Small intestine (tissue), 7 donors: ENCODE measurements at regions not wholly inside any gene's neighbourhood (a gene's known extent, or its start where the extent isn't known, plus 50 kb on each side); places are given as distances from the start of the nearest gene placed in this dataset.
A peak's percentile ranks its signal among the peaks of the same experiment; 100 is the strongest.

Experiments used
- DNase-seq, 2 donors: peaks; one replicate each; pipeline versions ENCODE4 v3.0.0 to v3.0.0-alpha.2; 2013
- FAIRE-seq: peaks from 2 replicates; lab custom pipeline; 2012; peaks lifted over from hg19 to GRCh38; lab: Jason Lieb, UNC
- H3K27ac ChIP-seq, 3 donors: one replicate each; pipeline ENCODE4 v1.5.1; 2013; ENCODE audit warnings: low read length in 2 of 3, mild to moderate bottlenecking in 2 of 3, control low read depth in 1 of 3, inconsistent platforms in 1 of 3, low read depth in 1 of 3, moderate library complexity in 1 of 3
- H3K27me3 ChIP-seq, 3 donors: one replicate each; pipeline ENCODE4 v1.6.1; 2013; ENCODE audit warnings: low read length in 3 of 3, inconsistent platforms in 1 of 3; ENCODE audit not compliant: control insufficient read depth in 3 of 3, insufficient read depth in 3 of 3
- H3K36me3 ChIP-seq, 3 donors: one replicate each; pipeline ENCODE4 v1.6.1; 2013; ENCODE audit warnings: low read length in 3 of 3, inconsistent platforms in 1 of 3, low read depth in 1 of 3, mild to moderate bottlenecking in 1 of 3, moderate library complexity in 1 of 3; ENCODE audit not compliant: control insufficient read depth in 3 of 3, insufficient read depth in 2 of 3
- H3K4me1 ChIP-seq, 3 donors: one replicate each; pipeline ENCODE4 v1.6.1; 2013; ENCODE audit warnings: low read length in 2 of 3, inconsistent platforms in 1 of 3, low read depth in 1 of 3, mild to moderate bottlenecking in 1 of 3, moderate library complexity in 1 of 3; ENCODE audit not compliant: control insufficient read depth in 3 of 3, insufficient read depth in 2 of 3
- H3K4me3 ChIP-seq, 3 donors: one replicate each; pipeline ENCODE4 v1.5.1; 2013; ENCODE audit warnings: low read length in 3 of 3, control low read depth in 1 of 3, inconsistent platforms in 1 of 3, low read depth in 1 of 3, mild to moderate bottlenecking in 1 of 3, moderate library complexity in 1 of 3
- H3K9me3 ChIP-seq, 2 donors: one replicate each; pipeline ENCODE4 v1.6.1; 2013; ENCODE audit warnings: low read depth in 1 of 2, low read length in 1 of 2; ENCODE audit not compliant: control insufficient read depth in 2 of 2, insufficient read depth in 1 of 2
- WGBS, 3 donors: extraction: QIAGEN DNeasy Blood & Tissue Kit; methylation state at CpG; one replicate each; pipeline ENCODE4 v1.1.7; 2013; 5-methylcytosine and 5-hydroxymethylcytosine counted together
- donor health status: healthy with polysubstance abuse.
- donor health status: control.
- donor health status: control.
- donor health status: Bipolar disorder and iron deficiency.
- donor health status: healthy.

DNA sequence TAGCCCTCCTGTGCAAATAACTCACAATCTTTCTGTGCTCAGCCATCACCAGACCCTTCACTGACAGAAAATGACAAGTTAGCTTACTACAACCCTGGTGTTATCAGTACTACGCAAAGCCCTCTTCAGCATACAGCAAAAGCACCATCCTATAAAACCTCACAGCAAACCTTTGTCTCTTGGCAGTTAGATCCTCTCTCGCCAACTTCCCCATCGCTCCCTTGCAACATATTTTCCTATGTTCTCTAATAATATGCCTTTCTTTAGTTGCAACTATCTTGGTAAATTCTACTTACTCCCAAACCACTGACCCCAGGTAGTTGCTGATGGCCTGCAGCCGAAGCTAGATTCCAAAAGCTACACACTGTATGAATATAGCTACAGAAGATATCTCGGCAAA, 856.9 kb upstream of the FRG1 start:
- FAIRE-seq, result no peak
- 75 to 83% (median 80%) methylated on average over 5 of the region's 5 CpGs for WGBS, 3 donors

DNA sequence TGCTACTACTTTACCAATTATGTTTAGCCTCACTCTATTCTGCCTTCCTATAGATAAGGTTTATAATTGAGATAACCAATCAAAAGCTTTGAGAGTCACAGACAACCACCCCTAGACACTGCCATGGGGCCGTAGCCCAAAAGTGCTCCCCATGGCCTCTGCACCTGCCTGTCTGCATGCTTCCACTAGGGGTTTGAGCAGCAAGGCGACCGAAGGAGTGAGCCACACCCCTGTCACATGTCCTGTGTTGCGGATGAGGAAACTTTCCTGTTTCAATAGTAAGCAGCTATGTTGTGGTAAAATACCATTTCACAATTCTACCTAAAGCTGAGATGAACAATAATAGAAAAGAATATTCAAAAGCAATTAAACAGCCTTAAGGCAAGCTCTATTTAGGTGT, 856.0 kb upstream of the FRG1 start:
- Histone ChIP-seq H3K27ac (no peak overlapping the region), H3K36me3 (no peaks in the 10 kb centered on the region), H3K4me3 (no peak overlapping the region), H3K27me3 (no peaks in the 10 kb centered on the region), H3K4me1 (no peaks in the 10 kb centered on the region), H3K9me3 (no peaks in the 10 kb centered on the region)
- WGBS, 3 donors, result 58 to 73% (median 64%) methylated on average over 4 of the region's 4 CpGs
- DNase-seq, result no peak
- no peak for FAIRE-seq

More for the DNA sequence above, 856.9 kb upstream of the FRG1 start:
- H3K4me1 ChIP-seq, result no peaks in the 10 kb centered on the region
- no peak overlapping the region for H3K4me3 ChIP-seq
- no peaks in the 10 kb centered on the region for H3K27me3 ChIP-seq
- no peaks in the 10 kb centered on the region for H3K36me3 ChIP-seq
- H3K9me3 ChIP-seq, result no peaks in the 10 kb centered on the region
- no peak overlapping the region for H3K27ac ChIP-seq
- no peak for DNase-seq

DNA sequence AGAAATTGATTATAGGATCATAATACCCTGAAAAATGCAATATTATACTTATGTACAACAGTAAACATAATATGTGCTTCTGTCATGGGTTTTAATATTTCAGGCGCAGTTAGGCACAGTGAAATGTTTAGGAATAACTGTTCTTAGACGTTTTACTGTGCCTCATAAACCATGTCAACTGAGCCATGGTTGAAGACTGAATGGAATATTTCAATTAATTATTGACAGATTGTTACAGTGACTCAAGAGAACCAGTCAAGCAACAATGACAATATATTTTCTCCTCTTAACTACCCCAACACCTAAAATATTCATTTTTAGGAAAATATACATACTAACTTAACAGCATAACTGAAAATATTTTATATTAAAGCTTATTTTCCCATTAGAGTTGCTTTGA, 852.7 kb upstream of the FRG1 start:
- no peaks in the 10 kb centered on the region for H3K36me3 ChIP-seq
- no peak overlapping the region for H3K4me3 ChIP-seq
- WGBS, 3 donors, result 58 to 66% (median 59%) methylated on average over 2 of the region's 2 CpGs
- no peak overlapping the region for H3K27ac ChIP-seq
- no peaks in the 10 kb centered on the region for H3K9me3 ChIP-seq
- H3K4me1 ChIP-seq, result no peaks in the 10 kb centered on the region
- DNase-seq (no peak), FAIRE-seq (no peak)
- no peaks in the 10 kb centered on the region for H3K27me3 ChIP-seq

DNA sequence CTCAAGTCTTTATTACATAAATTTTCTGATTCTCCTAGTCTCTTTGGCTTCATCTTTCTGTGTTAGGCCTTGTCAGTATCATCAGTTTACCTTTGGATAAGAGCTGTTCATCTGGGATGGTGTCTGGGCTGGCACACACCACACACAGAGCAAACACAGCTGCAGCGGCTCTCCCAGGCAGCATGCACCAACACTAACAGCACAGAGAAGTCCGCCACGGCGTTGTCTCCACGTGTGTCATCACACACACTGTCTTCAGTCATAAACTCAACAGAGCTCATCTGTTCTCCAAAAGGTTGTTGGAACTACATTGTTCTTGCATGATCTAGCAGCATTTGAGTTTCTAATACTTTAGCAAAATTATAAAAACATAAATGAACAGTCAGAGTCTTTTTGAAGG, 851.9 kb upstream of the FRG1 start:
- 54 to 65% (median 60%) methylated on average over 5 of the region's 5 CpGs for WGBS, 3 donors
- H3K4me3 ChIP-seq, result no peak overlapping the region
- H3K36me3 ChIP-seq, result no peaks in the 10 kb centered on the region
- no peaks in the 10 kb centered on the region for H3K4me1 ChIP-seq
- no peaks in the 10 kb centered on the region for H3K27me3 ChIP-seq
- no peak for FAIRE-seq
- no peaks in the 10 kb centered on the region for H3K9me3 ChIP-seq
- H3K27ac ChIP-seq, result no peak overlapping the region
- DNase-seq, result no peak

DNA sequence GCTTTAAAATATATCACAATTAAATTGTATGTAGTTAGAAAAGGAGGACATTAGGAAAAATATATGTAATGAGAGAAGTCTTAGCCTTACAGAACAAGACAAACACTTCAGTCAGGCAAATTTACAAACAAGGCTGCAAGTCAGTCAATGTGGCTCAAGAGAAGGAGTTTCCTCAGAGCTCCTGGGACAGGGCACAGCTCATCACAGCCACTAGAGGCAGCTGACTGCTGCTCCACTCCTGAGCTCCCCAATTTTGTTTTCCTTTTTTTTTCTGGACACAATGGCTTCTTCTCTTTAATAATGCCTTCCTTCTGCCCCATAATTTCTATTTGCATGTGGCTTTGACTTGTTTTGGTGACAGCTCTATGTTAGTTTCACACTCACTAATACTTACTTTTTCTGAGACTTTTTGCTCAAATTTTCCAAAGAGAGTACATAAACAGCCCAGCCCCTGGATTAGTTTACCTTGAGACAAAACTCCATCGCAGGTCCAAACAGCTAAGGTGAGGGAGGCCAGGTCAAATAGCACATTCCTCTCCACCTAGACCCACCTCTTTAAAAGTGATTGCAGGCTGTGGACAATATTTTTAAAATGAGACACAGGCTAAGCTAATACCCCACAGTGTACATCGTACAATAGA, 850.4 kb upstream of the FRG1 start:
- no peaks in the 10 kb centered on the region for H3K4me1 ChIP-seq
- no peak overlapping the region for H3K27ac ChIP-seq
- H3K4me3 ChIP-seq, result no peak overlapping the region
- H3K27me3 ChIP-seq, result no peaks in the 10 kb centered on the region
- H3K9me3 ChIP-seq, result no peaks in the 10 kb centered on the region
- DNase-seq (peak in 1 of 2 donors; percentile 4), FAIRE-seq (no peak)
- 63 to 70% (median 65%) methylated on average over 2 of the region's 2 CpGs for WGBS, 3 donors
- no peaks in the 10 kb centered on the region for H3K36me3 ChIP-seq

DNA sequence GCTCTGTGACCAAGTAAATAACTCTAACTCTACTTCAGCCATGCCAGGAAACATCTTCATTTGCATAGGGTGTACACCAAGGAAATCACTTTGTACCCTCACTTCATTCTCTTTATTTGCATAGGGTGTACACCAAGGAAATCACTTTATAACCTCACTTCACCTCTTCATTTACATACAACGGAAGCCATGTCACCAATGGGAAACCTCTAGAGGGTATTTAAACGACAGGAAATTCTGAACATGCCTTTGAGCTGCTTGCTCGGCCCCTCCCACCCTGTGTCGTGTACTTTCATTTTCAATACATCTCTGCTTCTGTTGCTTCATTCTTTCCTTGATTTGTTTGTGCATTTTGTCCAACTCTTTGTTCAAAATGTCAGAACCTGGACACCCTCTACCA, 848.1 kb upstream of the FRG1 start:
- Histone ChIP-seq H3K36me3 (no peaks in the 10 kb centered on the region), H3K4me1 (no peaks in the 10 kb centered on the region), H3K27me3 (no peaks in the 10 kb centered on the region), H3K4me3 (no peak overlapping the region), H3K27ac (no peak overlapping the region), H3K9me3 (no peaks in the 10 kb centered on the region)
- 14 to 37% (median 25%) methylated on average over 4 of the region's 4 CpGs for WGBS, 3 donors
- DNase-seq, result peak in 1 of 2 donors; percentile 68
- no peak for FAIRE-seq

DNA sequence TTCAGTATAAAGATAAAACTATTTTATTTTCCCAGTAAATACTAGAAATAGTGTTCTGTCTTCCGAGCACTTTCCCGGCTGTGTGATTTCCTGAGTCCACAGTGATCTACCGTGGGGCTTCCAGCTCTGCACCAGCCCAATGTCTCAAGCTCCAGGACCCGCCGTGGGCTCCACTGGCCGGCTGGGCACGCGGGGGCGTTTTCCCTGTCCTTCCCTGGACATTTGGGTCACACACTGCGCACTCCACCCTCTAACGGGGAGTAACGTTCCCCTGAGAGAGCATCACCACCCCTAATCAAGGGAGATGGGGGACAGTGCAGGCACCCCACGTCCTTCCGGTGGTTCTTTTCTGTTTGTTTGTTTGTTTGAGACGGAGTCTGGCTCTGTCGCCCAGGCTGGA, 844.6 kb upstream of the FRG1 start:
- Histone ChIP-seq H3K4me3 (no peak overlapping the region), H3K27ac (no peak overlapping the region), H3K27me3 (no peaks in the 10 kb centered on the region), H3K36me3 (no peaks in the 10 kb centered on the region), H3K9me3 (no peaks in the 10 kb centered on the region), H3K4me1 (no peaks in the 10 kb centered on the region)
- WGBS, 3 donors, result 93 to 96% (median 96%) methylated on average over 16 of the region's 16 CpGs
- FAIRE-seq, result no peak
- DNase-seq, result no peak

DNA sequence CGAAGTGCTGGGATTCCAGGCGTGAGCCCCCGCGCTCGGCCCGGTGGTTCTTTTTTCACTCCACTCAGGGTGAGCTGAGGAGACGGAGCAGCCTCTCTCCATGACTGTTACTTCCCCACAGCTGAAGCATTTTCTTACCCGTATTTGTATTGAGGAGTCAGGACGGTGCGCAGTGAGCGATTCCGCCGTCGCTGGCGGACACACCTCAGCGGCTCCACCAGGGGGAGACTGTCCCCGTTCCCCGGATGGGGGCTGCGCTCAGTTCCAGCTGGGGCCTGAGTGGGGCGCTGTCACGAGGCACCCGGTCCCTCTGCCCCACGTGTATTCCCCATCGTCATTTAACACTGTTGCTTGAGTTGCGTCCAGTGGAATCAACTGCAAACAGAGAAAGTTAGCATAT, 844.0 kb upstream of the FRG1 start:
- DNase-seq (no peak), FAIRE-seq (no peak)
- WGBS, 3 donors, result 90 to 94% (median 93%) methylated on average over 25 of the region's 25 CpGs
- H3K4me1 ChIP-seq, result no peaks in the 10 kb centered on the region
- no peak overlapping the region for H3K4me3 ChIP-seq
- no peak overlapping the region for H3K27ac ChIP-seq
- H3K9me3 ChIP-seq, result no peaks in the 10 kb centered on the region
- H3K27me3 ChIP-seq, result no peaks in the 10 kb centered on the region
- H3K36me3 ChIP-seq, result no peaks in the 10 kb centered on the region
